ENCODE measurements at regions not wholly inside any gene's neighbourhood (a gene's known extent, or its start where the extent isn't known, plus 50 kb on each side); places are given as distances from the start of the nearest gene placed in this dataset.

DNA sequence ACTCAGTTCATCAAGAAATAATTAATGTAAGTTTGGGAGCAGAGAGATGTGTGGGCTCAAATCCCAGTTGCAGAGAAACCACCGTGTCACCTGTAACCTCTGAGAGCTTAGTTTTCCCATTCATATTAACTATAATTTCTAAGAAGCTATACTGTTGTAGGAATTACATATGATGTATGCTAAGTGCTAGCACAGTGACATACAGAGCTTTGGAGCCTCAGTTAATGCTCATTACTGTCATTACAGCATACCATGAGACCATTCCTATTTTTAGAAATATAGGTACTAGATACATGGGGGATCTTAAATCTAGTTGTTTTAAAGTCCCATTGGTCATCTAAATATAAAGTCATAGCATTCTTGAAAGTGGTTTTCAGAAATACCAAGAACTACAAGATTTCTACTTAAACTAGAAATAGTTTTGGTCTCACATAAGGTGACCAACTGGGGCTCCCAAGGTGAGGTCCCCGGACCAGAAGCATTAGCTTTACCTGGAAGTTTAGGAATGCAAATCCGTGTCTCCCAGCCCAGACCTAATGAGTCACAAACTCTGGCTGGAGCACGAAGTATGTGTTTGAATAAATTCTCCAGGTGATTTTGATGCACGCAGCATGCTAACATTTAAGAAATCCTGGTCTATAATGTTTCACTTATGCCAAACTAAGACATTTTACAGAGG lies 144.6 kb downstream of the LACC1 start:
- Histone ChIP-seq H3K27me3 (no peaks in the 10 kb centered on the region), H3K9me3 (no peaks in the 10 kb centered on the region), H3K4me1 (no peaks in the 10 kb centered on the region), H3K27ac (no peak overlapping the region), H3K4me3 (no peak overlapping the region), H3K36me3 (no peaks in the 10 kb centered on the region)
- TF ChIP-seq, protein P1, sequence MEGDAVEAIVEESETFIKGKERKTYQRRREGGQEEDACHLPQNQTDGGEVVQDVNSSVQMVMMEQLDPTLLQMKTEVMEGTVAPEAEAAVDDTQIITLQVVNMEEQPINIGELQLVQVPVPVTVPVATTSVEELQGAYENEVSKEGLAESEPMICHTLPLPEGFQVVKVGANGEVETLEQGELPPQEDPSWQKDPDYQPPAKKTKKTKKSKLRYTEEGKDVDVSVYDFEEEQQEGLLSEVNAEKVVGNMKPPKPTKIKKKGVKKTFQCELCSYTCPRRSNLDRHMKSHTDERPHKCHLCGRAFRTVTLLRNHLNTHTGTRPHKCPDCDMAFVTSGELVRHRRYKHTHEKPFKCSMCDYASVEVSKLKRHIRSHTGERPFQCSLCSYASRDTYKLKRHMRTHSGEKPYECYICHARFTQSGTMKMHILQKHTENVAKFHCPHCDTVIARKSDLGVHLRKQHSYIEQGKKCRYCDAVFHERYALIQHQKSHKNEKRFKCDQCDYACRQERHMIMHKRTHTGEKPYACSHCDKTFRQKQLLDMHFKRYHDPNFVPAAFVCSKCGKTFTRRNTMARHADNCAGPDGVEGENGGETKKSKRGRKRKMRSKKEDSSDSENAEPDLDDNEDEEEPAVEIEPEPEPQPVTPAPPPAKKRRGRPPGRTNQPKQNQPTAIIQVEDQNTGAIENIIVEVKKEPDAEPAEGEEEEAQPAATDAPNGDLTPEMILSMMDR (IDR thresholded peaks at IDR 0.05) = no peak
- TF ChIP-seq POLR2A (IDR thresholded peaks at IDR 0.05) = no peak
- no peak for DNase-seq
- intact Hi-C loops (cut with DNase I; ENCODE audit: low total_unique reads) = no loop called here

DNA sequence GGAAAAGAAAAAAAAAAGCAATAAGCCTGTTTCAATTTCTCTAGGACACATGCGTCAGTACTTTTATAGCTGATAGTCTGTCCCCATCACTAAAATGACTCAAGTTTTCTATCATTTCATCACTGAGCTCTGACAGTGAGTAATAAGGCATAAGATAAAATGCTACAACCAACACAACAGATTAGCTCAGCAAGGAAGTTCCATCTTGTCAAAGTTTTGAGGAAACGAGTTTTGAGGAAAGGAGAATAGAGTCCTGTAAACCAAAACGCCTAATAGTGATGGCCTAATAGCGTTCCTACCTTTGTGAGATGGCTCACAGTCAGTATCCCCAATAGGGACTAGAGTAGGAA lies 145.1 kb downstream of the LACC1 start:
- Histone ChIP-seq H3K27me3 (no peaks in the 10 kb centered on the region), H3K36me3 (no peaks in the 10 kb centered on the region), H3K27ac (no peak overlapping the region), H3K4me3 (no peak overlapping the region), H3K9me3 (no peaks in the 10 kb centered on the region), H3K4me1 (no peaks in the 10 kb centered on the region)
- intact Hi-C loops (cut with DNase I; ENCODE audit: low total_unique reads) = no loop called here
- TF ChIP-seq, protein P1 (IDR thresholded peaks at IDR 0.05) = no peak
- no peak for TF ChIP-seq POLR2A (IDR thresholded peaks at IDR 0.05)
- no peak for DNase-seq

GRCh38 chr13:44026194-44026593 lies 146.5 kb downstream of the LACC1 start:
- H3K36me3 ChIP-seq = no peaks in the 10 kb centered on the region
- intact Hi-C loops (cut with DNase I; ENCODE audit: low total_unique reads) = no loop called here
- no peaks in the 10 kb centered on the region for H3K4me1 ChIP-seq
- no peaks in the 10 kb centered on the region for H3K9me3 ChIP-seq
- no peak for DNase-seq
- no peak overlapping the region for H3K27ac ChIP-seq
- H3K27me3 ChIP-seq = no peaks in the 10 kb centered on the region
- TF ChIP-seq, protein P1 (IDR thresholded peaks at IDR 0.05) = no peak
- TF ChIP-seq POLR2A (IDR thresholded peaks at IDR 0.05) = no peak
- H3K4me3 ChIP-seq = no peak overlapping the region

DNA sequence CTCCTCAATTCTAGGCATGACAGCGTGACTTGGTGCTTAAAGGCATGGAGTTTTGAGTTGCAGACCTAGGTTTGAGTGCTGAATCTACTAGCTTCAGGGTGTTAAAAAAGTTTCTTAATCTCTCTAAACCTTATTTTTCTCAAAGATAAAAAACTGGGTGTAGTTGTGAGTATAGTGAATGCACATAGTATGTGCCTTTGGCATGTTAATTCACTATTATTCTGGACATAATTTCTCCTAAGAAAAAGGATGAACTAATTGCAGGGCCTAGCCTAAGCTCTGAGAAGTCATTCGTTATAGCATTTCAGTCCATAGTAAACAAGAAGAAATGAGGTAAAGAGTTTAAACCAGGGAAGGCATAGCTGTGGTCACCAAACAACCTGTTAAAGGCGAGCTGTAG lies 149.0 kb downstream of the LACC1 start:
- H3K4me3 ChIP-seq = no peak overlapping the region
- no peaks in the 10 kb centered on the region for H3K9me3 ChIP-seq
- no peak for DNase-seq
- no peaks in the 10 kb centered on the region for H3K27me3 ChIP-seq
- no peaks in the 10 kb centered on the region for H3K4me1 ChIP-seq
- TF ChIP-seq, protein P1 (IDR thresholded peaks at IDR 0.05) = no peak
- no peak for TF ChIP-seq POLR2A (IDR thresholded peaks at IDR 0.05)
- intact Hi-C loops (cut with DNase I; ENCODE audit: low total_unique reads) = no loop called here
- no peak overlapping the region for H3K27ac ChIP-seq
- no peaks in the 10 kb centered on the region for H3K36me3 ChIP-seq

- Histone ChIP-seq H3K27me3 (no peaks in the 10 kb centered on the region), H3K36me3 (no peaks in the 10 kb centered on the region), H3K27ac (no peak overlapping the region), H3K4me3 (no peak overlapping the region), H3K4me1 (no peaks in the 10 kb centered on the region), H3K9me3 (no peaks in the 10 kb centered on the region)
- no peak for DNase-seq
- TF ChIP-seq POLR2A (IDR thresholded peaks at IDR 0.05) = no peak
- intact Hi-C loops (cut with DNase I; ENCODE audit: low total_unique reads) = no loop called here
These were observed 150.9 kb downstream of the LACC1 start for GRCh38 chr13:44030615-44031014.

GRCh38 chr13:44031555-44031954 lies 151.9 kb downstream of the LACC1 start:
- Histone ChIP-seq H3K36me3 (no peaks in the 10 kb centered on the region), H3K4me3 (no peak overlapping the region), H3K4me1 (no peaks in the 10 kb centered on the region), H3K27ac (no peak overlapping the region), H3K27me3 (no peaks in the 10 kb centered on the region), H3K9me3 (no peaks in the 10 kb centered on the region)
- intact Hi-C loops (cut with DNase I; ENCODE audit: low total_unique reads) = no loop called here
- TF ChIP-seq, protein P1 (IDR thresholded peaks at IDR 0.05) = no peak
- no peak for TF ChIP-seq POLR2A (IDR thresholded peaks at IDR 0.05)
- no peak for DNase-seq

All from uterus (tissue), 3 donors.